Keratinocyte (primary cell): ENCODE measurements at regions not wholly inside any gene's neighbourhood (a gene's known extent, or its start where the extent isn't known, plus 50 kb on each side); places are given as distances from the start of the nearest gene placed in this dataset.

Source experiments
- DNase-seq: peaks from one replicate; pipeline ENCODE4 v3.0.0-alpha.2; 2011; ENCODE audit warnings: low read depth, missing footprints, low spot score
- FAIRE-seq: peaks from 2 replicates; lab custom pipeline; 2011; peaks lifted over from hg19 to GRCh38; lab: Jason Lieb, UNC
- H2AFZ ChIP-seq: 2 replicates; pipeline ENCODE4 v1.6.0; 2012; ENCODE audit warnings: low read length, control low read depth, inconsistent platforms; ENCODE audit not compliant: control insufficient read depth
- H3K27ac ChIP-seq: 2 replicates; pipeline ENCODE4 v1.5.1; 2011; ENCODE audit warnings: low read length; ENCODE audit not compliant: control insufficient read depth, insufficient read depth
- H3K27me3 ChIP-seq: 3 replicates; pipeline ENCODE4 v1.6.0; 2011; ENCODE audit warnings: low read length; ENCODE audit not compliant: control insufficient read depth, insufficient read depth; ENCODE audit errors: extremely low read depth
- H3K36me3 ChIP-seq, 2 experiments: 2 replicates in 1 of 2; 3 replicates in 1 of 2; pipeline ENCODE4 v1.5.1; 2011; ENCODE audit warnings: low read length in 2 of 2, mild to moderate bottlenecking in 1 of 2; ENCODE audit not compliant: control insufficient read depth in 2 of 2, insufficient read depth in 2 of 2; ENCODE audit errors: extremely low read depth in 1 of 2
- H3K4me1 ChIP-seq: 3 replicates; pipeline ENCODE4 v1.5.1; 2011; ENCODE audit warnings: low read length; ENCODE audit not compliant: control insufficient read depth, insufficient read depth; ENCODE audit errors: extremely low read depth
- H3K4me2 ChIP-seq: 3 replicates; pipeline ENCODE4 v1.6.0; 2011; ENCODE audit warnings: low read depth, low read length; ENCODE audit not compliant: control insufficient read depth, insufficient read depth; ENCODE audit errors: extremely low read depth
- H3K4me3 ChIP-seq, 3 experiments: fragments of 200-600 bp in 1 of 3; sonication (generic) in 1 of 3; 2 replicates in 2 of 3; 3 replicates in 1 of 3; pipeline ENCODE4 v1.5.1; 2011 to 2016; ENCODE audit warnings: low read length in 3 of 3, mild to moderate bottlenecking in 3 of 3, control low read depth in 2 of 3, inconsistent platforms in 1 of 3, low read depth in 1 of 3, mixed read lengths in 1 of 3, mixed run types in 1 of 3, moderate library complexity in 1 of 3; ENCODE audit not compliant: control insufficient read depth in 2 of 3, insufficient read depth in 2 of 3; ENCODE audit errors: extremely low read depth in 1 of 3
- H3K79me2 ChIP-seq: 2 replicates; pipeline ENCODE4 v1.6.0; 2012; ENCODE audit warnings: low read length; ENCODE audit not compliant: control insufficient read depth, insufficient read depth
- H3K9ac ChIP-seq: 3 replicates; pipeline ENCODE4 v1.6.0; 2011; ENCODE audit warnings: low read length; ENCODE audit not compliant: control insufficient read depth, insufficient read depth; ENCODE audit errors: extremely low read depth
- H3K9me1 ChIP-seq: 3 replicates; pipeline ENCODE4 v1.6.0; 2011; ENCODE audit warnings: low read length; ENCODE audit not compliant: control insufficient read depth, insufficient read depth; ENCODE audit errors: extremely low read depth
- H3K9me3 ChIP-seq: 2 replicates; pipeline ENCODE4 v1.5.1; 2012; ENCODE audit warnings: low read depth, low read length; ENCODE audit not compliant: control insufficient read depth
- H4K20me1 ChIP-seq: 3 replicates; pipeline ENCODE4 v1.6.0; 2011; ENCODE audit warnings: low read length; ENCODE audit not compliant: control insufficient read depth, insufficient read depth; ENCODE audit errors: extremely low read depth
- CTCF ChIP-seq, 3 experiments: IDR thresholded peaks in 1 of 3; conservative IDR thresholded peaks in 1 of 3; optimal IDR thresholded peaks in 1 of 3; 2 replicates in 2 of 3; 3 replicates in 1 of 3; pipeline versions ENCODE3 to v1.5.1; 2011; ENCODE audit warnings: low read length in 3 of 3, mild to moderate bottlenecking in 3 of 3, moderate library complexity in 2 of 3, control low read depth in 1 of 3, inconsistent platforms in 1 of 3; ENCODE audit not compliant: insufficient read depth in 2 of 3; ENCODE audit errors: extremely low read depth in 1 of 3
- EZH2 ChIP-seq: IDR thresholded peaks from one replicate; pipeline ENCODE4 v1.6.1; 2012; ENCODE audit warnings: inconsistent platforms, mild to moderate bottlenecking, low read length, moderate library complexity
- dilution Hi-C: fragments of 300-500 bp; cut with MboI; formaldehyde crosslinking; loops from one replicate; pipeline ENCODE4 v1.7.0; 2020; ENCODE audit warnings: low sequenced_read_pairs; ENCODE audit not compliant: extremely low pct_ligation_motif_present

GRCh38 chr6:11309947-11310665, 77.6 kb upstream of the NEDD9 start:
- no peaks in the 10 kb centered on the region for H3K27me3 ChIP-seq
- no peak overlapping the region for H3K4me3 ChIP-seq
- H3K9me3 ChIP-seq: no peaks in the 10 kb centered on the region
- H3K79me2 ChIP-seq: no peaks in the 10 kb centered on the region
- dilution Hi-C loops: no loop called here
- FAIRE-seq (no peak), DNase-seq (no peak)
- H3K36me3 ChIP-seq: no peaks in the 10 kb centered on the region
- no peaks in the 10 kb centered on the region for H3K9me1 ChIP-seq
- H4K20me1 ChIP-seq: no peaks in the 10 kb centered on the region
- no peak overlapping the region for H2AFZ ChIP-seq
- peaks cover 8% of the 10 kb centered on the region for H3K4me1 ChIP-seq
- H3K27ac ChIP-seq: no peak overlapping the region
- H3K4me2 ChIP-seq: no peak overlapping the region
- no peak overlapping the region for H3K9ac ChIP-seq
- TF ChIP-seq EZH2: no peak
- no peak for TF ChIP-seq CTCF (optimal IDR thresholded peaks at IDR 0.05 in 1 of 3, IDR thresholded peaks at IDR 0.05 in 1 of 3, conservative IDR thresholded peaks at IDR 0.05 in 1 of 3; ENCODE audit: extremely low read depth in 1 of 3, insufficient read depth in 2 of 3, low read length in 3 of 3)

GRCh38 chr6:11307226-11307625, 74.8 kb upstream of the NEDD9 start:
- no peaks in the 10 kb centered on the region for H4K20me1 ChIP-seq
- dilution Hi-C loops: no loop called here
- peaks cover 5% of the 10 kb centered on the region for H3K4me1 ChIP-seq
- H3K4me3 ChIP-seq: no peak overlapping the region
- FAIRE-seq (peak; percentile 34), DNase-seq (no peak)
- H3K4me2 ChIP-seq: peak overlapping the region; percentile 29
- TF ChIP-seq EZH2 (no peak), CTCF (optimal IDR thresholded peaks at IDR 0.05 in 1 of 3, IDR thresholded peaks at IDR 0.05 in 1 of 3, conservative IDR thresholded peaks at IDR 0.05 in 1 of 3; ENCODE audit: extremely low read depth in 1 of 3, insufficient read depth in 2 of 3, low read length in 3 of 3) (no peak)
- H2AFZ ChIP-seq: no peak overlapping the region
- no peaks in the 10 kb centered on the region for H3K79me2 ChIP-seq
- no peaks in the 10 kb centered on the region for H3K9me3 ChIP-seq
- H3K9me1 ChIP-seq: no peaks in the 10 kb centered on the region
- H3K9ac ChIP-seq: no peak overlapping the region
- no peaks in the 10 kb centered on the region for H3K27me3 ChIP-seq
- no peak overlapping the region for H3K27ac ChIP-seq
- H3K36me3 ChIP-seq: no peaks in the 10 kb centered on the region
